ENCODE measurements at regions not wholly inside any gene's neighbourhood (a gene's known extent, or its start where the extent isn't known, plus 50 kb on each side); places are given as distances from the start of the nearest gene placed in this dataset.

- no peak for DNase-seq
Observed at GRCh38 chr2:220002699-220003098, 375.3 kb downstream of the SLC4A3 start.

GRCh38 chr2:220005362-220005761 lies 377.9 kb downstream of the SLC4A3 start:
- DNase-seq, result no peak

- DNase-seq, result peak; percentile 13
Observed at GRCh38 chr2:220006152-220006621, 378.8 kb downstream of the SLC4A3 start.

- no peak for DNase-seq
Observed at GRCh38 chr2:220011859-220012258, 384.4 kb downstream of the SLC4A3 start.

GRCh38 chr2:220014961-220015360 lies 387.5 kb downstream of the SLC4A3 start:
- no peak for DNase-seq

GRCh38 chr2:220015576-220015975 lies 388.1 kb downstream of the SLC4A3 start:
- no peak for DNase-seq

- DNase-seq, result no peak
Observed at GRCh38 chr2:220025207-220025606, 397.8 kb downstream of the SLC4A3 start.

GRCh38 chr2:220029013-220029412 lies 401.6 kb downstream of the SLC4A3 start:
- no peak for DNase-seq

GRCh38 chr2:220033546-220033945 lies 406.1 kb downstream of the SLC4A3 start:
- no peak for DNase-seq

- no peak for DNase-seq
Observed at GRCh38 chr2:220034426-220035130, 407.1 kb downstream of the SLC4A3 start.

GRCh38 chr2:220036431-220036830 lies 409.0 kb downstream of the SLC4A3 start:
- DNase-seq, result no peak

GRCh38 chr2:220040346-220040745 lies 412.9 kb downstream of the SLC4A3 start:
- no peak for DNase-seq

- DNase-seq, result no peak
Observed at GRCh38 chr2:220041447-220041846, 414.0 kb downstream of the SLC4A3 start.

- no peak for DNase-seq
Observed at GRCh38 chr2:220043155-220043989, 415.9 kb downstream of the SLC4A3 start.

GRCh38 chr2:220043990-220044335 lies 416.5 kb downstream of the SLC4A3 start:
- DNase-seq, result no peak

- no peak for DNase-seq
Observed at GRCh38 chr2:220044383-220044782, 417.0 kb downstream of the SLC4A3 start.

- no peak for DNase-seq
Observed at GRCh38 chr2:220046507-220046906, 419.1 kb downstream of the SLC4A3 start.

GRCh38 chr2:220051716-220052115 lies 424.3 kb downstream of the SLC4A3 start:
- DNase-seq, result no peak

GRCh38 chr2:220053919-220054318 lies 426.5 kb downstream of the SLC4A3 start:
- DNase-seq, result no peak

GRCh38 chr2:220057391-220057790 lies 430.0 kb downstream of the SLC4A3 start:
- no peak for DNase-seq

- no peak for DNase-seq
Observed at GRCh38 chr2:220057916-220058315, 430.5 kb downstream of the SLC4A3 start.

GRCh38 chr2:220064111-220065030 lies 436.9 kb downstream of the SLC4A3 start:
- no peak for DNase-seq

GRCh38 chr2:220065581-220065980 lies 438.2 kb downstream of the SLC4A3 start:
- no peak for DNase-seq
